Gastroesophageal sphincter (tissue), 4 donors: ENCODE measurements at regions not wholly inside any gene's neighbourhood (a gene's known extent, or its start where the extent isn't known, plus 50 kb on each side); places are given as distances from the start of the nearest gene placed in this dataset.
A peak's percentile ranks its signal among the peaks of the same experiment; 100 is the strongest.

Experiments used
- ATAC-seq: fragments of 150-250 bp; one replicate; pipeline ENCODE4 v1.9.1; 2016; ENCODE audit warnings: mild to moderate bottlenecking, moderate library complexity
- H3K27ac ChIP-seq, 4 donors: fragments of 200-600 bp; sonication (generic) in 3 of 4; 1 replicate in 3 of 4; 2 replicates in 1 of 4; pipeline ENCODE4 v1.5.1; 2016 to 2019
- H3K27me3 ChIP-seq: fragments of 200-600 bp; sonication (generic); one replicate; pipeline ENCODE4 v1.5.1; 2019
- H3K36me3 ChIP-seq, 2 donors: fragments of 200-600 bp; sonication (generic); one replicate each; pipeline ENCODE4 v1.5.1; 2019; ENCODE audit warnings: control low read depth in 1 of 2
- H3K4me1 ChIP-seq, 3 donors: fragments of 200-600 bp; sonication (generic); 1 replicate in 2 of 3; 2 replicates in 1 of 3; pipeline ENCODE4 v1.5.1; 2016 to 2019; ENCODE audit warnings: control low read depth in 2 of 3
- H3K4me3 ChIP-seq, 2 donors: fragments of 200-600 bp; sonication (generic); one replicate each; pipeline ENCODE4 v1.5.1; 2019; ENCODE audit warnings: mild to moderate bottlenecking in 1 of 2, moderate library complexity in 1 of 2
- H3K9me3 ChIP-seq, 3 donors: fragments of 200-600 bp; sonication (generic); one replicate each; pipeline ENCODE4 v1.5.1; 2017 to 2019; ENCODE audit warnings: control low read depth in 2 of 3
- EP300 ChIP-seq: sonication (generic); formaldehyde crosslinking; IDR thresholded peaks from one replicate; pipeline ENCODE4 v1.6.1; 2017; ENCODE audit warnings: antibody characterized with exemption, mild to moderate bottlenecking
- POLR2A ChIP-seq, 2 donors: fragments of 450-650 bp; IDR thresholded peaks; one replicate each; pipeline ENCODE4 v1.6.1; 2017; ENCODE audit warnings: antibody characterized with exemption in 2 of 2, mild to moderate bottlenecking in 2 of 2, moderate library complexity in 1 of 2
- POLR2AphosphoS5 ChIP-seq: sonication (generic); formaldehyde crosslinking; IDR thresholded peaks from one replicate; pipeline ENCODE4 v1.6.1; 2017; ENCODE audit warnings: antibody characterized with exemption
- WGBS, 2 donors: methylation state at CpG; one replicate each; pipeline ENCODE4 v1.1.5; 2018; ENCODE audit warnings: low coverage in 1 of 2; 5-methylcytosine and 5-hydroxymethylcytosine counted together
- TF ChIP-seq, protein P1 (sequence below), 4 experiments: fragments of 200-600 bp in 2 of 4; fragments of 450-650 bp in 2 of 4; sonication (generic) in 1 of 4; IDR thresholded peaks; one replicate each; pipeline ENCODE4 v1.5.1; 2017 to 2019; ENCODE audit warnings: antibody characterized with exemption in 4 of 4, mild to moderate bottlenecking in 2 of 4, moderate library complexity in 2 of 4

DNA sequence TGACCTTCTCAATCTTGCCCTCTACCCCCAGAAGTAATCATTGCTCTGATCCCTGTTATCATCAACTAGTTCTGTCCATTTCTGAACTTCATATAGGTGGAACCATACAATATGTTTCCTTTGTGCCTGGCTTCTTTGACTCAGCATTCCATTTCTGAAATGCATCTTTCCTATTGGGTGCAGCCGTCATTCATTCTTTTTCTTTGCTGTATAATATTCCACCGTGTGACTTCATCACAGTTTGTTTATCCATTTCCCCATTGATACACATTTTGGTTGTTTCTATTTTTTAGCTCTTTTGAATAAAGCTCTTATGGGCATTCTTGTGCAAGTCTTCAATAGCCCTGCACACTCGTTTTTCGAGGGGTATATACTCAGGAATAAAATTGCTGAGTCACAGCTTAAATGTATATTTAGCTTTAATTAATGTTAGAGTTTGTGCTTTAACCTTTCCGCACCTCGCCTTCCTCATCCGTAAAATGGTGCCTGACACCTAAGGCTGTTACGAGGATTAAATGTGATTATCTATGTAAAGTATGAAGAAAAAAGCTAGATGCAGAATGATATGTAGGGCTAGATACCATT is 491.6 kb downstream of the MIAT start:
- no peak for ATAC-seq
- Histone ChIP-seq H3K36me3 (no peaks in the 10 kb centered on the region), H3K4me1 (peaks cover 0 to 22% (median 0%) of the 10 kb centered on the region in 3 donors), H3K27ac (no peak overlapping the region), H3K9me3 (no peaks in the 10 kb centered on the region), H3K4me3 (no peak overlapping the region), H3K27me3 (no peaks in the 10 kb centered on the region)
- WGBS, 2 donors = 87 to 90% methylated on average over 7 to 8 of the region's 8 CpGs
- no peak for TF ChIP-seq POLR2A (IDR thresholded peaks at IDR 0.05)
- no peak for TF ChIP-seq EP300
- no peak for TF ChIP-seq POLR2AphosphoS5
- TF ChIP-seq, protein P1, sequence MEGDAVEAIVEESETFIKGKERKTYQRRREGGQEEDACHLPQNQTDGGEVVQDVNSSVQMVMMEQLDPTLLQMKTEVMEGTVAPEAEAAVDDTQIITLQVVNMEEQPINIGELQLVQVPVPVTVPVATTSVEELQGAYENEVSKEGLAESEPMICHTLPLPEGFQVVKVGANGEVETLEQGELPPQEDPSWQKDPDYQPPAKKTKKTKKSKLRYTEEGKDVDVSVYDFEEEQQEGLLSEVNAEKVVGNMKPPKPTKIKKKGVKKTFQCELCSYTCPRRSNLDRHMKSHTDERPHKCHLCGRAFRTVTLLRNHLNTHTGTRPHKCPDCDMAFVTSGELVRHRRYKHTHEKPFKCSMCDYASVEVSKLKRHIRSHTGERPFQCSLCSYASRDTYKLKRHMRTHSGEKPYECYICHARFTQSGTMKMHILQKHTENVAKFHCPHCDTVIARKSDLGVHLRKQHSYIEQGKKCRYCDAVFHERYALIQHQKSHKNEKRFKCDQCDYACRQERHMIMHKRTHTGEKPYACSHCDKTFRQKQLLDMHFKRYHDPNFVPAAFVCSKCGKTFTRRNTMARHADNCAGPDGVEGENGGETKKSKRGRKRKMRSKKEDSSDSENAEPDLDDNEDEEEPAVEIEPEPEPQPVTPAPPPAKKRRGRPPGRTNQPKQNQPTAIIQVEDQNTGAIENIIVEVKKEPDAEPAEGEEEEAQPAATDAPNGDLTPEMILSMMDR (IDR thresholded peaks at IDR 0.05) = no peak

DNA sequence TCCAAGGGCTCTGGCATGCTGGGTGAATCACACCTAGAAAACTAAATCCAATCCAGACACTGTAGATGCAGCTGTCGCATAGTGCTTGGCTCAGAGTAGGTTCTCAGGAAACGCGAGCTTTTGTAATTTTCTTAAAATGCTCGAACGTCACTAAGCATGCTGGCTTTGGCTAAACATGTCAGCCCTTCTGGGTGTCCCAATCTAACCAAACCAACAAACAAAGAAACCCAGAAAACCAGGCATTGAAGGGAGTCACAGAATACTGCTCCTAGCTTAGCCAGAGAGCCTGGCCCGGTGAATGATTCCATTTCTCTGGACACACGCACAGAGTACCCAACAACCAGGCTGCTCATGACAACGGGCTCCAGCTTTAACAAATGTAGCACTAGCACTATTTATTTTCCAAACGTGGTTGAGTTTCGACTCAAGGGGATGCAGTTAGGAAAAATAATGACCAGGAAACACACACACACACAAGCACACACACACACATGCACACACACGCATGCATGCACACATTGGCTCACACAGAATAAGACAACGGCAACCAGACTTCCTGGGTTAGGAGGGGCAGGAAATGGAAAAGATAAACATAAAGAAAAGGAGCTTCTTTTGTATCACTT is 492.6 kb downstream of the MIAT start:
- no peaks in the 10 kb centered on the region for H3K27me3 ChIP-seq
- no peaks in the 10 kb centered on the region for H3K36me3 ChIP-seq
- peak; percentile 28 for ATAC-seq
- TF ChIP-seq POLR2A (IDR thresholded peaks at IDR 0.05) (no peak), POLR2AphosphoS5 (no peak)
- 29 to 34% methylated on average over 4 to 10 of the region's 12 CpGs for WGBS, 2 donors
- H3K27ac ChIP-seq = no peak overlapping the region
- no peak overlapping the region for H3K4me3 ChIP-seq
- no peaks in the 10 kb centered on the region for H3K9me3 ChIP-seq
- H3K4me1 ChIP-seq = peaks cover 0 to 22% (median 0%) of the 10 kb centered on the region in 3 donors

DNA sequence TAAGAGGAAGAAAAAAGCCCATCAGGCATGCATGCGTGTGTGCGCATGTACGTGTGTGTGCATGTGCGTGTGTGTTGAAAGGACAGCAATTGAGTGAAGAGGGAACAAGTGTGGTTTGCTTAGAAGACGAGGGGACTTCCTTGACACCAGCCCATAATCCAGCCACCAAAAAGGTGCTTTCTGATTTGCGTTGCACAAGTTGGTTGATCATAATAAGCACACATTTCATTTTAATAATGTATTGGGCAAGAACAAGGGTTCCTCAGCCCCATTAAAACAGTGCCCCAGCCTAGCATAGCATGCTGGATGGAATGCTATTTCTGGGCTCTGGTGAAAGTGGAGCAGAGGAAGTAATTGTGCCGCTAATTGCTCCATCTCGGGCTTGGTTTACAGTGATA is 493.2 kb downstream of the MIAT start:
- H3K27ac ChIP-seq = no peak overlapping the region
- WGBS, 2 donors = 42 to 68% methylated on average over 3 to 8 of the region's 8 CpGs
- H3K27me3 ChIP-seq = no peaks in the 10 kb centered on the region
- H3K4me1 ChIP-seq = peaks cover 0 to 22% (median 0%) of the 10 kb centered on the region in 3 donors
- TF ChIP-seq EP300 (no peak), POLR2AphosphoS5 (no peak), POLR2A (IDR thresholded peaks at IDR 0.05) (no peak)
- TF ChIP-seq, protein P1 (IDR thresholded peaks at IDR 0.05) = no peak
- no peaks in the 10 kb centered on the region for H3K36me3 ChIP-seq
- ATAC-seq = no peak
- no peak overlapping the region for H3K4me3 ChIP-seq
- H3K9me3 ChIP-seq = no peaks in the 10 kb centered on the region

DNA sequence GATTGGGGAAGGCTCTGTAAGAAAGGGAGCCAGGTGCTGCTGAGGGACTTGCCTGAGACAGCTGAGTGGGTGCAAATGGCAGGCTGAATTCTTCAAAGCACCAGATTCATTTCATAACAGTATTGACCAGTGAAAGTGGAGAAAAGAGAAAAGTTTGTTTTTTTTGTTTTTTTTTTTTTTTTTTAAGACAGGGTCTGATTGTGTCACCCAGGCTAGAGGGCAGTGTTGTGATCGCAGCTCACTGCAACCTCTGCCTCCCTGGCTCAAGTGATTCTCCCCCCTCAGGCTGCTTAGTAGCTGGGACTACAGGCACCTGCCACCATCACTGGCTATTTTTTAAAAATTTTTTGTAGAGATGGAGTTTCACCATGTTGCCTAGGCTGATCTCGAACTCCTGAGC is 494.0 kb downstream of the MIAT start:
- Histone ChIP-seq H3K9me3 (no peaks in the 10 kb centered on the region), H3K4me1 (peaks cover 0 to 22% (median 0%) of the 10 kb centered on the region in 3 donors), H3K4me3 (no peak overlapping the region), H3K27ac (no peak overlapping the region), H3K36me3 (no peaks in the 10 kb centered on the region), H3K27me3 (no peaks in the 10 kb centered on the region)
- TF ChIP-seq POLR2A (IDR thresholded peaks at IDR 0.05) = no peak
- no peak for TF ChIP-seq EP300
- TF ChIP-seq, protein P1 (IDR thresholded peaks at IDR 0.05) = no peak
- no peak for TF ChIP-seq POLR2AphosphoS5
- ATAC-seq = no peak
- 53 to 75% methylated on average over 2 of the region's 2 CpGs for WGBS, 2 donors

GRCh38 chr22:27152033-27152432 is 494.6 kb downstream of the MIAT start:
- WGBS, 2 donors = 80 to 95% methylated on average over 1 to 2 of the region's 2 CpGs

More at GRCh38 chr22:27152033-27152432, 494.6 kb downstream of the MIAT start:
- Histone ChIP-seq H3K36me3 (no peaks in the 10 kb centered on the region), H3K9me3 (no peaks in the 10 kb centered on the region), H3K27ac (no peak overlapping the region), H3K4me3 (no peak overlapping the region), H3K4me1 (peaks cover 0 to 17% (median 0%) of the 10 kb centered on the region in 3 donors), H3K27me3 (no peaks in the 10 kb centered on the region)
- TF ChIP-seq POLR2A (IDR thresholded peaks at IDR 0.05) = no peak
- TF ChIP-seq POLR2AphosphoS5 = no peak
- TF ChIP-seq, protein P1 (IDR thresholded peaks at IDR 0.05) = no peak
- no peak for TF ChIP-seq EP300
- no peak for ATAC-seq
